Common myeloid progenitor, CD34-positive (primary cell): ENCODE measurements at regions not wholly inside any gene's neighbourhood (a gene's known extent, or its start where the extent isn't known, plus 50 kb on each side); places are given as distances from the start of the nearest gene placed in this dataset.
"Not testable (repeated sequence)": the region's sequence is repeated elsewhere in the genome, so short reads cannot be mapped to it uniquely, and the experiment has no call there.

ENCODE experiments used
- CTCF ChIA-PET: fragments of 350-600 bp; sonication (Branson Sonifier 250); formaldehyde crosslinking; loops from one replicate; lab custom pipeline; 2021; ENCODE audit warnings: antibody characterized with exemption; lab: Charles Lee
- POLR2A ChIA-PET: fragments of 350-600 bp; sonication (Branson Sonifier 250); formaldehyde crosslinking; loops from one replicate; lab custom pipeline; 2021; ENCODE audit warnings: antibody characterized with exemption; lab: Charles Lee
- DNase-seq, 3 donors: peaks; one replicate each; pipeline versions ENCODE4 v3.0.0 to v3.0.0-alpha.2; 2013
- H3K27ac ChIP-seq, 2 experiments: 1 replicate in 1 of 2; 2 replicates in 1 of 2; pipeline ENCODE4 v1.7.0; 2013; ENCODE audit warnings: inconsistent platforms in 2 of 2, low read length in 2 of 2, mild to moderate bottlenecking in 2 of 2, low read depth in 1 of 2, moderate library complexity in 1 of 2; ENCODE audit not compliant: severe bottlenecking in 2 of 2, insufficient read depth in 1 of 2, poor library complexity in 1 of 2
- H3K27me3 ChIP-seq, 5 experiments: replicated peaks in 2 of 5; 1 replicate in 3 of 5; 2 replicates in 2 of 5; pipeline versions ENCODE4 v1.6.1 to v1.7.0; 2013; ENCODE audit warnings: low read length in 4 of 5, mild to moderate bottlenecking in 2 of 5, moderate library complexity in 2 of 5, inconsistent platforms in 1 of 5; ENCODE audit not compliant: insufficient read depth in 5 of 5, control insufficient read depth in 4 of 5
- H3K36me3 ChIP-seq, 4 experiments: 1 replicate in 2 of 4; 2 replicates in 2 of 4; pipeline versions ENCODE4 v1.6.1 to v1.7.0; 2013; ENCODE audit warnings: low read length in 3 of 4, control low read depth in 1 of 4, mild to moderate bottlenecking in 1 of 4; ENCODE audit not compliant: control insufficient read depth in 4 of 4, insufficient read depth in 4 of 4
- H3K4me1 ChIP-seq, 4 experiments: 1 replicate in 3 of 4; 2 replicates in 1 of 4; pipeline versions ENCODE4 v1.6.1 to v1.7.1; 2013; ENCODE audit warnings: low read length in 3 of 4, mild to moderate bottlenecking in 3 of 4, control low read depth in 1 of 4, inconsistent platforms in 1 of 4, moderate library complexity in 1 of 4; ENCODE audit not compliant: control insufficient read depth in 4 of 4, insufficient read depth in 4 of 4; ENCODE audit errors: control extremely low read depth in 1 of 4
- H3K4me3 ChIP-seq, 7 experiments: 1 replicate in 4 of 7; 2 replicates in 3 of 7; pipeline versions ENCODE4 v1.5.1 to v1.7.0; 2013; ENCODE audit warnings: mild to moderate bottlenecking in 7 of 7, low read length in 6 of 7, moderate library complexity in 6 of 7, inconsistent platforms in 2 of 7, low read depth in 2 of 7, control low read depth in 1 of 7; ENCODE audit not compliant: insufficient read depth in 4 of 7, control insufficient read depth in 1 of 7; ENCODE audit errors: extremely low read depth in 1 of 7
- H3K9me3 ChIP-seq, 5 experiments: 1 replicate in 4 of 5; 2 replicates in 1 of 5; pipeline versions ENCODE4 v1.6.1 to v1.7.1; 2013; ENCODE audit warnings: low read length in 4 of 5, mild to moderate bottlenecking in 2 of 5, inconsistent platforms in 1 of 5, low read depth in 1 of 5, moderate library complexity in 1 of 5; ENCODE audit not compliant: control insufficient read depth in 4 of 5, insufficient read depth in 2 of 5; ENCODE audit errors: control extremely low read depth in 1 of 5
- WGBS: methylation state at CpG from one replicate; pipeline ENCODE4 v1.1.5; 2013; ENCODE audit not compliant: insufficient coverage; 5-methylcytosine and 5-hydroxymethylcytosine counted together

DNA sequence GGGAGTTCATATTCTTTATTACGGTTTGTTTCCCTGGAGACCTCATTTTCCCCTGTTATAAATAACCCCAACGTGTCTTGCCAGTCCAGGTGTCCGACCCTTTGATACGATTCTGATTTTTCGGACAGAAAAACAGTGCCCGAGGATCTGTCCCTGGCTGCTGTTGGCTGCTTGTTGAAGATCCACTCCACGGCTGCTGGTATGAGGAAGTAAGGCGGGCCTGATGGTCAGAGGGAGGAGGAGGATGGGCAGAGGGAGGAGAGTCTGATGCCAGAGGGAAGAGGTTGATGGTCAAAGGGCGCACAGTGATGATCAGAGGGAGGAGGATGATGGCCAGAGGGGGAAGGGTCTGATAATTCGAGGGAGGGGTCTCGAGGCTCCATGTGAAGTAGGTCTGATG lies 99.9 kb downstream of the ATP6V0E2 start:
- WGBS, result no CpG with 5 or more reads among the region's 11 CpGs
- peaks cover 0 to 16% (median 1%) of the 10 kb centered on the region in 4 experiments for H3K4me1 ChIP-seq
- CTCF ChIA-PET, H3K27me3 ChIP-seq, H3K4me3 ChIP-seq, H3K36me3 ChIP-seq, H3K9me3 ChIP-seq, POLR2A ChIA-PET, H3K27ac ChIP-seq, DNase-seq: not testable (repeated sequence)

GRCh38 chr7:149975608-149976007 lies 101.8 kb downstream of the ATP6V0E2 start:
- no CpG with 5 or more reads among the region's 4 CpGs for WGBS
- H3K27ac ChIP-seq, result peak overlapping the region in 1 of 2 experiments; percentile 34
- peak overlapping the region in 4 of 7 experiments; percentile 38 to 71 (median 50) for H3K4me3 ChIP-seq
- peaks cover 0 to 13% (median 1%) of the 10 kb centered on the region in 4 experiments for H3K4me1 ChIP-seq
- peak in 1 of 3 donors; percentile 12 for DNase-seq
- POLR2A ChIA-PET, CTCF ChIA-PET, H3K9me3 ChIP-seq, H3K27me3 ChIP-seq, H3K36me3 ChIP-seq: not testable (repeated sequence)

GRCh38 chr7:149978537-149978936 lies 104.8 kb downstream of the ATP6V0E2 start:
- H3K36me3 ChIP-seq, POLR2A ChIA-PET, H3K9me3 ChIP-seq, DNase-seq, CTCF ChIA-PET, H3K27me3 ChIP-seq, H3K27ac ChIP-seq, H3K4me3 ChIP-seq: not testable (repeated sequence)
- H3K4me1 ChIP-seq, result peaks cover 0 to 13% (median 1%) of the 10 kb centered on the region in 4 experiments
- WGBS, result no CpG with 5 or more reads among the region's 3 CpGs

GRCh38 chr7:149978944-149979343 lies 105.2 kb downstream of the ATP6V0E2 start:
- H3K27me3 ChIP-seq, CTCF ChIA-PET, POLR2A ChIA-PET, H3K36me3 ChIP-seq, H3K4me3 ChIP-seq, DNase-seq, H3K27ac ChIP-seq, H3K9me3 ChIP-seq: not testable (repeated sequence)
- H3K4me1 ChIP-seq, result peaks cover 0 to 13% (median 1%) of the 10 kb centered on the region in 4 experiments
- WGBS, result 98% methylated on average over 5 of the region's 10 CpGs

- WGBS, result no CpG with 5 or more reads among the region's 4 CpGs
- H3K27me3 ChIP-seq, H3K4me3 ChIP-seq, H3K4me1 ChIP-seq, DNase-seq, POLR2A ChIA-PET, H3K27ac ChIP-seq, H3K36me3 ChIP-seq, CTCF ChIA-PET, H3K9me3 ChIP-seq: not testable (repeated sequence)
Observed at GRCh38 chr7:149982537-149983112, 108.9 kb downstream of the ATP6V0E2 start.

GRCh38 chr7:149986866-149987265 lies 113.1 kb downstream of the ATP6V0E2 start:
- WGBS, result no CpG with 5 or more reads among the region's 3 CpGs
- CTCF ChIA-PET, H3K36me3 ChIP-seq, H3K4me3 ChIP-seq, DNase-seq, H3K27ac ChIP-seq, H3K9me3 ChIP-seq, H3K27me3 ChIP-seq, H3K4me1 ChIP-seq, POLR2A ChIA-PET: not testable (repeated sequence)

DNA sequence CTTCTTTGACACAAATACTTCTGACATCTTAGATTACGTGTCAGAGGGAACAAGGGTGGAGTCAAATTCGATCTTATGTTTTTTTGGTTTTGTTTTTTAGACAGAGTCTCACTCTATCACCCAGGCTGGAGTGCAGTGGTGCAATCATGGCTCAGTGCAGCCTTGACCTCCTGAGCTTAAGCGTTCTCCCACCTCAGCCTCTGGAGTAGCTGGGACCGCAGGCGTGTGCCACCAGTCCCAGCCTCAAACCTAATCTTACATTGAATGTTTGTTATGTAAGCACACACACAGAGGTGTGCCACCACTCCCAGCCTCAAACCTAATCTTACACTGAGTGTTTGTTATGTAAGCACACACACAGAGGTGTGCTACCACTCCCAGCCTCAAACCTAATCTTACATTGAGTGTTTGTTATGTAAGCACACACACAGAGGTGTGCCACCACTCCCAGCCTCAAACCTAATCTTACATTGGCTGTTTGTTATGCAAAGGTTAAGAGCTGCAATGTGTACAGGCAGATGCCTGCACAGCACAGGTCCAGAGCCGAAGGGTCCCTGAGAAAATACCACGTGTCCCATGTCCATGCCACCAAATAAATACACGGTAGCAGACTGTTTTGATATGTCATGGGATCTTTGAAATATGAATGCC lies 118.0 kb downstream of the ATP6V0E2 start:
- H3K36me3 ChIP-seq, H3K27me3 ChIP-seq, CTCF ChIA-PET, H3K4me3 ChIP-seq, DNase-seq, H3K9me3 ChIP-seq, POLR2A ChIA-PET, H3K4me1 ChIP-seq, H3K27ac ChIP-seq: not testable (repeated sequence)
- WGBS, result 100% methylated on average over 6 of the region's 8 CpGs
